OCI-LY1 (cell line): ENCODE measurements at regions not wholly inside any gene's neighbourhood (a gene's known extent, or its start where the extent isn't known, plus 50 kb on each side); places are given as distances from the start of the nearest gene placed in this dataset.

Source experiments
- EZH2 ChIP-seq: fragments of 200-600 bp; sonication (generic), shearing (Covaris generic); IDR thresholded peaks from 2 replicates; pipeline ENCODE4 v1.8.0; 2017; ENCODE audit warnings: borderline replicate concordance, mixed run types, mild to moderate bottlenecking, antibody characterized with exemption, low read length, moderate library complexity, mixed read lengths
- TF ChIP-seq, protein P1 (sequence below): fragments of 200-600 bp; sonication (generic), shearing (Covaris generic); IDR thresholded peaks from 2 replicates; pipeline ENCODE4 v1.5.1; 2017; ENCODE audit warnings: mild to moderate bottlenecking, antibody characterized with exemption, low read length, moderate library complexity, mixed read lengths

DNA sequence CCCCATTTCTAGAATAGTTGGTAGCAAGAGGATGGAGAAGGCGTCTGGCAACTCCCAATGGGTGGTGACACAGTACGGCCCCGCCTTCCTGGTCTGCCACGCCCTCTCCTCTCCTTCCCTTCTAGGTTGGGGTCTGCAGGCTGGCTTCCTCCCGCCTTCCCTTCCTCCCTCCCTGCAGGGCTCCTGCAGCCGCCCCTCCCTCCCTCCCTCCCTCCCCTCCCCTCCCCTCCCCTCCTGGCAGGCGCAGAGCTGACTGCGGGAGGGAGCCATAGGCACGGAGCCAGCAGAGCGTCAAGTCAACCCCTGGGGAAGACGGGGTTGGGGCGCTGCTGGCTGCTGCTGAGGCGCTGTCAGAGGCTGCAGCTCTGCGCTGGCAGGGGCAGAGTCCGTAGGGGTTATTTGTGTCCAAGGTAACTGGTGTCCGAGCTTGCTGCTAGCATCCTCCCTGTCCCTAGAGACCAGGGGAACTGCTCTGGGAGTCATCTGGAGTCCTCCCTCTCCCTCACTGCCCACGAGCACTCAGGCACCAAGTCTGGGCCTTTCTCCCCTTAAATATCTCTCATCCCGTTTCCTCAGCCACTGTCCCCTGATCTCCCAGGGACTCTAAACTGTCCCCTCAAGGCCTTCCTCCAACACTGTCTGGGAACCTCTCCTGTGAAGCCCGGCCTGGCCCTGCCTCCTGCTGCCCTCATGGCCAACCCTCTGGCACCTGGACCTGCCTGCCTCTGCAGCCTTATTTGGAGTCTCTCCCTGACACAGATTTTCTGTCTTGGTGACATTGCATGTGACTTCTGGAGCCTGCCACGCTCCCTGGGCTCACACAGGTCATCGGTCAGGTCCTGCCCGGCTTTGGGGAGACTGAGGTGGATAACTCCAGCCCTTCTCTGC, 57.4 kb upstream of the ACOT11 start:
- TF ChIP-seq, protein P1, sequence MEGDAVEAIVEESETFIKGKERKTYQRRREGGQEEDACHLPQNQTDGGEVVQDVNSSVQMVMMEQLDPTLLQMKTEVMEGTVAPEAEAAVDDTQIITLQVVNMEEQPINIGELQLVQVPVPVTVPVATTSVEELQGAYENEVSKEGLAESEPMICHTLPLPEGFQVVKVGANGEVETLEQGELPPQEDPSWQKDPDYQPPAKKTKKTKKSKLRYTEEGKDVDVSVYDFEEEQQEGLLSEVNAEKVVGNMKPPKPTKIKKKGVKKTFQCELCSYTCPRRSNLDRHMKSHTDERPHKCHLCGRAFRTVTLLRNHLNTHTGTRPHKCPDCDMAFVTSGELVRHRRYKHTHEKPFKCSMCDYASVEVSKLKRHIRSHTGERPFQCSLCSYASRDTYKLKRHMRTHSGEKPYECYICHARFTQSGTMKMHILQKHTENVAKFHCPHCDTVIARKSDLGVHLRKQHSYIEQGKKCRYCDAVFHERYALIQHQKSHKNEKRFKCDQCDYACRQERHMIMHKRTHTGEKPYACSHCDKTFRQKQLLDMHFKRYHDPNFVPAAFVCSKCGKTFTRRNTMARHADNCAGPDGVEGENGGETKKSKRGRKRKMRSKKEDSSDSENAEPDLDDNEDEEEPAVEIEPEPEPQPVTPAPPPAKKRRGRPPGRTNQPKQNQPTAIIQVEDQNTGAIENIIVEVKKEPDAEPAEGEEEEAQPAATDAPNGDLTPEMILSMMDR = no peak
- no peak for TF ChIP-seq EZH2
